ENCODE measurements at regions not wholly inside any gene's neighbourhood (a gene's known extent, or its start where the extent isn't known, plus 50 kb on each side); places are given as distances from the start of the nearest gene placed in this dataset.

DNA sequence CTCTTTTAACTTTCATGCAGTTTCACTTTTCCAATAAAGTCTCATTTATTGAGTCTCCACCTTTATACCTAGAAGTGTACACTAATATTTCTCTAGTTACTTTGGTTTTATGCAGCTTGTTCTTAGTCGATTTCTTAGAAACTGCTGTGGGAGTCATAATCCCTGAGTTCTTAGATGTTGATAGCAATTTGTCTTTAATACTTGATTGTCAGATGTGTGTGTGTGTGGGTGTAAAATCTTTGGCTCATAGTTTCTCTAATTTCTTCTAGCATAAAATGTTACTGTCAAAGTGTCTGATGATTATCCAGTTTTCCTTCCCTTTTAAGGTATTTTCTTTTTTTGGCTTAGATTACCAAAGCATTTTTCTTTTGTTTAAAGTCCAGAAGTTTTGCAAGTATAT is 473.8 kb upstream of the PTCHD4 start:
- TF ChIP-seq YY1 (IDR thresholded peaks at IDR 0.05; ENCODE audit: insufficient read depth, insufficient read length) (no peak), SUZ12 (IDR thresholded peaks at IDR 0.05; ENCODE audit: extremely low read depth, insufficient read depth, insufficient read length) (no peak), ZNF274 (IDR thresholded peaks at IDR 0.05; ENCODE audit: low read depth, low read length) (no peak)
- Histone ChIP-seq H3K4me3 (ENCODE audit: insufficient read length, low read depth) (no peak overlapping the region), H3K9me3 (ENCODE audit: insufficient read depth, low read length) (no peaks in the 10 kb centered on the region), H3K36me3 (ENCODE audit: insufficient read depth, insufficient read length, low read length) (no peaks in the 10 kb centered on the region), H3K4me1 (ENCODE audit: insufficient read depth, insufficient read length) (no peaks in the 10 kb centered on the region), H3K27me3 (ENCODE audit: insufficient read depth, insufficient read length) (no peaks in the 10 kb centered on the region), H3K9ac (ENCODE audit: insufficient read length, low read depth) (no peak overlapping the region)
- no peak for DNase-seq (ENCODE audit: low read depth, low spot score)

DNA sequence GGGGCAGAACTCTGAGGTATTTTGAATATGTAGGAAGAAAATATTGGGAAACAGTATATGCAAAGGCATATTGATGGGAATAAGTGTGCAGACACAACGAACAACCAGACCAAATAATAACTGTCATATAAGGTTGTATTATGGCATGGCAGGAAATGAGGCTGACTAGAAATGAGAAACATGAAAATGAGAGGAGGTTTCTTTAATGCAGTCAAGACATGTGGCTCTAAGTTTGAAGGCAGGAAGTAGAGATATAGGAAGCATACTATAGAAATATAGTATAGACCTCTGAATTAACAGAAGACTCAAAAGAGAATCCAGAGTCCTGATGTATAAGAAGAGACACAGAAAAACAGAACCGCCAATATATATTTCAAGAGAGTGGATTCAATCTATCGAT is 459.7 kb upstream of the PTCHD4 start:
- Histone ChIP-seq H3K9me3 (ENCODE audit: insufficient read depth, low read length) (no peaks in the 10 kb centered on the region), H3K36me3 (ENCODE audit: insufficient read depth, insufficient read length, low read length) (no peaks in the 10 kb centered on the region), H3K9ac (ENCODE audit: insufficient read length, low read depth) (no peak overlapping the region), H3K4me1 (ENCODE audit: insufficient read depth, insufficient read length) (no peaks in the 10 kb centered on the region), H3K27me3 (ENCODE audit: insufficient read depth, insufficient read length) (no peaks in the 10 kb centered on the region), H3K4me3 (ENCODE audit: insufficient read length, low read depth) (no peak overlapping the region)
- DNase-seq (ENCODE audit: low read depth, low spot score), result no peak
- no peak for TF ChIP-seq ZNF274 (IDR thresholded peaks at IDR 0.05; ENCODE audit: low read depth, low read length)
- TF ChIP-seq SUZ12 (IDR thresholded peaks at IDR 0.05; ENCODE audit: extremely low read depth, insufficient read depth, insufficient read length), result no peak
- no peak for TF ChIP-seq YY1 (IDR thresholded peaks at IDR 0.05; ENCODE audit: insufficient read depth, insufficient read length)

DNA sequence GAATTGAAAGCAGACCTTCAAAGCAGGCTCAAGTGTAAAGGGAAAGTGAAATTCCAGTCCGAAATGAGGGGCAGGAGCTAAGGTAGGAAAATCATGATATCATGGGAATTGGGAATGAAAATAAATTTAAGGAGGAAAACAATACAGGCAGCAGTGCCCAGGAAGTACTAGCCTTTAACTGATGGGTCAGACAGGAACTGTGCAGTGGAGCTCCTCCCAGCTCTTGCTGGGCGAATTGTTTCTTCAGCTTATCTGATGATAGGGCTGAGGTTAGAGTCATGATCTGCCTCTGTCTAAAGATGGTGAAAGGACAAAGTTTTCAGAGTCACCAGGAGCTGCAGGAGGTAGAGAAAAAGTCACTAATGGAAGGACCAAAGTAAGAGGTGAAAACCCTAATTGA is 457.9 kb upstream of the PTCHD4 start:
- Histone ChIP-seq H3K27me3 (ENCODE audit: insufficient read depth, insufficient read length) (no peaks in the 10 kb centered on the region), H3K4me1 (ENCODE audit: insufficient read depth, insufficient read length) (no peaks in the 10 kb centered on the region), H3K36me3 (ENCODE audit: insufficient read depth, insufficient read length, low read length) (no peaks in the 10 kb centered on the region), H3K4me3 (ENCODE audit: insufficient read length, low read depth) (no peak overlapping the region), H3K9ac (ENCODE audit: insufficient read length, low read depth) (no peak overlapping the region), H3K9me3 (ENCODE audit: insufficient read depth, low read length) (no peaks in the 10 kb centered on the region)
- TF ChIP-seq SUZ12 (IDR thresholded peaks at IDR 0.05; ENCODE audit: extremely low read depth, insufficient read depth, insufficient read length) (no peak), YY1 (IDR thresholded peaks at IDR 0.05; ENCODE audit: insufficient read depth, insufficient read length) (no peak), ZNF274 (IDR thresholded peaks at IDR 0.05; ENCODE audit: low read depth, low read length) (no peak)
- DNase-seq (ENCODE audit: low read depth, low spot score), result no peak

DNA sequence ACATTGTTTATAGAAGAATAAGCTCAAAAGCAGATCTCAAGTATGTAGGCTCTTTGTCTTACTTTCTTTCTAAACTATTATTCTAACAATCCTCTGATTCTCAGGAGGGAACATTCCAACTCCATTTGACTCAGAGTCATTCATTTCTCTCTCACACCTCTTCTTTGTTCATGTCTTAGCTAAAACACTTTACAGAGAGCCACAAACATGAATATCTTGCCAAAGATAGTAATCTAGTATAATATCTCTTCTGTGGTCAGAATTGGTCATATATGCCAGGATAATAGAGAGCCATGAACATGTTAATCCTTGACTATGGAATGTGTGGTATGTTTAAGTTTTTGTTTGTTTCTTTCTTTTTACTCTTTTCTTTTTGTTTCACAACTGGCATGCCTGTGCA is 456.0 kb upstream of the PTCHD4 start:
- no peaks in the 10 kb centered on the region for H3K36me3 ChIP-seq (ENCODE audit: insufficient read depth, insufficient read length, low read length)
- no peak overlapping the region for H3K9ac ChIP-seq (ENCODE audit: insufficient read length, low read depth)
- no peaks in the 10 kb centered on the region for H3K4me1 ChIP-seq (ENCODE audit: insufficient read depth, insufficient read length)
- H3K9me3 ChIP-seq (ENCODE audit: insufficient read depth, low read length), result no peaks in the 10 kb centered on the region
- H3K4me3 ChIP-seq (ENCODE audit: insufficient read length, low read depth), result no peak overlapping the region
- H3K27me3 ChIP-seq (ENCODE audit: insufficient read depth, insufficient read length), result no peaks in the 10 kb centered on the region
- no peak for DNase-seq (ENCODE audit: low read depth, low spot score)
- TF ChIP-seq YY1 (IDR thresholded peaks at IDR 0.05; ENCODE audit: insufficient read depth, insufficient read length) (no peak), ZNF274 (IDR thresholded peaks at IDR 0.05; ENCODE audit: low read depth, low read length) (no peak), SUZ12 (IDR thresholded peaks at IDR 0.05; ENCODE audit: extremely low read depth, insufficient read depth, insufficient read length) (no peak)

DNA sequence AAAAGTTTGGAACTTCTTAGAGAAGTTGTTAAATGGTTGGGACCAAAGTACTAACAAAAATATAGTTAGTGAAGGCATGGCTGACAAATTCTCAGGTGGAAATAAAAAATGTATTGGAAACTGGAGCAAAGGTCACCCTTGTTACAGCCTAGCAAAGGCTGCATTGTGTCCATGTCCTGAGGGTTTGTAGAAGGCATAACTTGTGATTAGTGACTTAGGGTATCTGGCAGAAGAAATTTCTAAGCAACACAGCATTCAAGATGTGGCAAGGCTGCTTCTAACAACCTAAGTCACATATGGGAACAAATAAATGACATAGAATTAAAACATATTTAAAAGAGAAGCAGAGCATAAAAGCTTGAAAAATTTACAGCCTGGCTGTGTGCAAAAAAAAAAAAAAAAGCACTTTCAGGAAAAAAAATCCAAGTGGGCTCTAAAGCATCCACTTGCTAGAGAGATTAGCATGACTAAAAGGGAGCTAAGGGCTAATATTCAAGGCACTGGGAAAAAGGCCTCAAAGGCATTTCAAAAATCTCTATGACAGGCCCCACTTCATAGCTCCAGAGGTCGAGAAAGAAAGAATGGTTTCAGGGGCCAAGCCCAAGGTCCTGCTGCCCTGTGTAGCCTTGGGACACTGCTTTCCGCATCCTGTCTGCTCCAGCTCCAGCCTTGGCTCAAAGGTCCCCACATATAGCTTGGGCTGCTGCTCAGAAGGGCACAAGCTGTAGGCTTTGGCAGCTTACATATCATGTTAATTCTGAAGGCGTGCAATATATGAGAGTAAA is 453.2 kb upstream of the PTCHD4 start:
- no peaks in the 10 kb centered on the region for H3K4me1 ChIP-seq (ENCODE audit: insufficient read depth, insufficient read length)
- H3K9me3 ChIP-seq (ENCODE audit: insufficient read depth, low read length), result no peaks in the 10 kb centered on the region
- no peaks in the 10 kb centered on the region for H3K27me3 ChIP-seq (ENCODE audit: insufficient read depth, insufficient read length)
- no peak overlapping the region for H3K9ac ChIP-seq (ENCODE audit: insufficient read length, low read depth)
- no peak overlapping the region for H3K4me3 ChIP-seq (ENCODE audit: insufficient read length, low read depth)
- peak; percentile 27 for DNase-seq (ENCODE audit: low read depth, low spot score)
- no peak for TF ChIP-seq YY1 (IDR thresholded peaks at IDR 0.05; ENCODE audit: insufficient read depth, insufficient read length)
- no peak for TF ChIP-seq SUZ12 (IDR thresholded peaks at IDR 0.05; ENCODE audit: extremely low read depth, insufficient read depth, insufficient read length)
- TF ChIP-seq ZNF274 (IDR thresholded peaks at IDR 0.05; ENCODE audit: low read depth, low read length), result no peak
- H3K36me3 ChIP-seq (ENCODE audit: insufficient read depth, insufficient read length, low read length), result no peaks in the 10 kb centered on the region

DNA sequence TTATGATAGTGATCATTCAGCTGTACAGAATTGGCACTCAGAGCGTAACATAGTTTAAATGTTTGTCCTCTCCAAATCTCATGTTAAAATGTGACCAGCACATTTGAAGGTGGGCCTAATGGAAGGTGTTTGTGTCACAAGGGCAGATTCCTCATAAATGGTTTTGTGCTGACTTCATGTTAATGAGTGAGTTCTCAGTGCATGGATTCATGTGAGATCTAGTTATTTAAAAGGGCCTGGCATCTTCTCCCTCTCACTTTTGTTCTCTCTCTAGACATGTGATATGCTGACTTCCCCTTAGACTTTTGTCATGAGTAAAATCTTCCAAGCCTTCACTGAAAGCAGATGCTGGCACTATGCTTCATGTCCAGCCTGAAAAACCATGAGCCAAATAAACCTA is 452.4 kb upstream of the PTCHD4 start:
- TF ChIP-seq YY1 (IDR thresholded peaks at IDR 0.05; ENCODE audit: insufficient read depth, insufficient read length), result no peak
- no peak for TF ChIP-seq SUZ12 (IDR thresholded peaks at IDR 0.05; ENCODE audit: extremely low read depth, insufficient read depth, insufficient read length)
- TF ChIP-seq ZNF274 (IDR thresholded peaks at IDR 0.05; ENCODE audit: low read depth, low read length), result no peak
- H3K9ac ChIP-seq (ENCODE audit: insufficient read length, low read depth), result no peak overlapping the region
- H3K27me3 ChIP-seq (ENCODE audit: insufficient read depth, insufficient read length), result no peaks in the 10 kb centered on the region
- H3K4me1 ChIP-seq (ENCODE audit: insufficient read depth, insufficient read length), result no peaks in the 10 kb centered on the region
- no peak for DNase-seq (ENCODE audit: low read depth, low spot score)
- H3K9me3 ChIP-seq (ENCODE audit: insufficient read depth, low read length), result no peaks in the 10 kb centered on the region
- H3K36me3 ChIP-seq (ENCODE audit: insufficient read depth, insufficient read length, low read length), result no peaks in the 10 kb centered on the region
- no peak overlapping the region for H3K4me3 ChIP-seq (ENCODE audit: insufficient read length, low read depth)

DNA sequence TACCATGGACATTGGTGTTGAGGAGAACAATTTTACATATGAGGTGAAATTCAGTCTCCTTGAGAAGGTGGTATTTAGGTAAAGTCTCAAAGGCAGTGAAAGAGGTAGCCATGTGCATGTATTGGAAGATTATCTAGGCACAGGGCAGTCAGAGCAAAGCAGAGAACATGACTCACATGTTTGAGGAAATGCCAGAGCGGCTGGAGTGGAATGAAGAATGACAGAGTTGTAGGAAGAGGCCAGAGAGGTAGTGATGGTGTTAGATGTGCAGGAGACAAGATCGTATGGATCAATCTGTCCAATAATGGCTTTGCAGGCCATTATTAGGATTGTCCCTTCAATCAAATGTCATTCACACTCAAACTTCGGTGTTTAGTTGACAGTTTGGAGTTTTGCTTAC is 449.4 kb upstream of the PTCHD4 start:
- Histone ChIP-seq H3K27me3 (ENCODE audit: insufficient read depth, insufficient read length) (no peaks in the 10 kb centered on the region), H3K36me3 (ENCODE audit: insufficient read depth, insufficient read length, low read length) (no peaks in the 10 kb centered on the region), H3K4me1 (ENCODE audit: insufficient read depth, insufficient read length) (no peaks in the 10 kb centered on the region), H3K9ac (ENCODE audit: insufficient read length, low read depth) (no peak overlapping the region), H3K9me3 (ENCODE audit: insufficient read depth, low read length) (no peaks in the 10 kb centered on the region), H3K4me3 (ENCODE audit: insufficient read length, low read depth) (no peak overlapping the region)
- no peak for DNase-seq (ENCODE audit: low read depth, low spot score)
- no peak for TF ChIP-seq SUZ12 (IDR thresholded peaks at IDR 0.05; ENCODE audit: extremely low read depth, insufficient read depth, insufficient read length)
- TF ChIP-seq ZNF274 (IDR thresholded peaks at IDR 0.05; ENCODE audit: low read depth, low read length), result no peak
- no peak for TF ChIP-seq YY1 (IDR thresholded peaks at IDR 0.05; ENCODE audit: insufficient read depth, insufficient read length)

All from NT2/D1 (cell line).